ENCODE measurements at regions not wholly inside any gene's neighbourhood (a gene's known extent, or its start where the extent isn't known, plus 50 kb on each side); places are given as distances from the start of the nearest gene placed in this dataset.

DNA sequence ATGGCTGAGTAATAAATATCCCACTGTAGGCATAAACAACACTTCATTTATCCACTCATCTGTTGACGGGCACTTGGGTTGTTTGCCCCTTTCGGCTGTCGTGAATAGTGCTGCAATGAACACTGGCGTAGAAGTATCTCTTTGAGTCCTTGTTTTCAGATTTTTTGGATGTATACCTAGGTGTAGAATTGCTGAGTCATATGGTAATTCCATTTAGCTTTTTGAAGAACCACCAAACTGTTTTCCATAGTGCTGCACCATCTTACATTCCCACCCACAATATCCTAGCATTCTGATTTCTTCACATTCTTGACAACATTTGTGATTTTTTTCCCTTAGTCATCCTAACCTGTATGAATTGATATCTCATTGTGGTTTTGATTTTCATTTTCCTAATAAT, 109.0 kb downstream of the NXNL2 start:
- Mint-ChIP-seq H3K27me3 (peaks cover 37% of the 10 kb centered on the region), H3K4me3 (no peak overlapping the region), H3K36me3 (ENCODE audit: low read depth) (no peaks in the 10 kb centered on the region), H3K27ac (no peak overlapping the region), H3K4me1 (no peaks in the 10 kb centered on the region), H3K9me3 (ENCODE audit: low read depth) (no peaks in the 10 kb centered on the region)
- DNase-seq: no peak
- ChIA-PET CTCF (interaction anchor here (1.0 kb wide), 1 partner anchor 51 kb away, joined by 4 read pairs; no protein-coding TSS in a partner anchor), POLR2A (no interaction called here)
- intact Hi-C loops (cut with DNase I, micrococcal nuclease): no loop called here
- ATAC-seq: no peak

DNA sequence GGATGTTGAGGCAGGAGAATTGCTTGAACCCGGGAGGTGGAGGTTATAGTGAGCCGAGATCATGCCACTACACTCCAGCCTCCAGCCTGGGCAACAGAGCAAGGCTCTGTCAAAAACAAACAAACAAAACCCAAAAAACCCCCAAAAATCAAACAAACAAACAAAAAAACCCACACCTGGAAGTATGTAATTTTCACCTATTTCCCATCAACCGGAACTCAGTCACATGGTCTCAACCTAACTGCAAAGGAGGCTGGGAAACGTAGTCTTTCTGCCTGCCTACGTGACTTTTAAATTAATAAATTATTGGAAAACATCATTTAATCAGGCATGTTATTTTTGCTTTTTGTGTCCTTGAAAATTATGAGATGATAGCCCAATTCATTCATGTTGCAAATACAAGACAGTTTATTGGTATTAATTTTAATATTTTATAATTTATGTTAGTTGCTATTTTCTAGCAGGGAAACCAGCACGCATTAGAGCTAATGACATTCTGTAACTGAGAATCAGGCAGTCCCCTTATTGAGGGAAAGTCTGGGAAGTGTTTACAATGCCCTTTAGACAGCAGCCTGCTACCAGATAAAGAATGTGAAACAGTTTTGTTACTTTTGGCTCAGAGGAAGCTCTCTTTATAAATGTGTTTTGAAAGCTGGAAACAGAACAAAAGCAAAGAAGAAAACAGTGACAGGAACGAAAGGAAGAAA, 110.3 kb downstream of the NXNL2 start:
- no peaks in the 10 kb centered on the region for H3K36me3 Mint-ChIP-seq (ENCODE audit: low read depth)
- ChIA-PET POLR2A (no interaction called here), CTCF (no interaction called here)
- intact Hi-C loops (cut with DNase I, micrococcal nuclease): no loop called here
- H3K27ac Mint-ChIP-seq: no peak overlapping the region
- ATAC-seq (no peak), DNase-seq (no peak)
- H3K4me1 Mint-ChIP-seq: no peaks in the 10 kb centered on the region
- H3K4me3 Mint-ChIP-seq: no peak overlapping the region
- H3K9me3 Mint-ChIP-seq (ENCODE audit: low read depth): no peaks in the 10 kb centered on the region
- H3K27me3 Mint-ChIP-seq: peaks cover 32% of the 10 kb centered on the region

DNA sequence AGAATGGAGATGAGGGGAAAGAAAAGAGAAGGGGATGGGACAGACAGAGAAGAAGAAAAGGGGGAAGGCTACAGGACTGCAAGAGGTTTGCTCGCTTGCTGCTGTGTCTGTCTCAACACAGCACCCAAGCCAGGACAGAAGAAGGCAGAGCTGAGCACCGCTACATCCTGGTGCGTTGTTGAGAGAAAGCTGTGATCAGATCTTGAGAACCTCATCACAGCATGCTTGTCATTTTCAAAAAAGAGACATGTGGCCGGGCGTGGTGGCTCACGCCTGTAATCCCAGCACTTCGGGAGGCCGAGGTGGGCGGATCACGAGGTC, 110.9 kb downstream of the NXNL2 start:
- H3K36me3 Mint-ChIP-seq (ENCODE audit: low read depth): no peaks in the 10 kb centered on the region
- CTCF ChIA-PET: no interaction called here
- ATAC-seq (no peak), DNase-seq (no peak)
- POLR2A ChIA-PET: no interaction called here
- H3K27ac Mint-ChIP-seq: no peak overlapping the region
- H3K27me3 Mint-ChIP-seq: peaks cover 32% of the 10 kb centered on the region
- H3K9me3 Mint-ChIP-seq (ENCODE audit: low read depth): no peaks in the 10 kb centered on the region
- intact Hi-C loops (cut with DNase I, micrococcal nuclease): no loop called here
- H3K4me3 Mint-ChIP-seq: no peak overlapping the region
- H3K4me1 Mint-ChIP-seq: no peaks in the 10 kb centered on the region

DNA sequence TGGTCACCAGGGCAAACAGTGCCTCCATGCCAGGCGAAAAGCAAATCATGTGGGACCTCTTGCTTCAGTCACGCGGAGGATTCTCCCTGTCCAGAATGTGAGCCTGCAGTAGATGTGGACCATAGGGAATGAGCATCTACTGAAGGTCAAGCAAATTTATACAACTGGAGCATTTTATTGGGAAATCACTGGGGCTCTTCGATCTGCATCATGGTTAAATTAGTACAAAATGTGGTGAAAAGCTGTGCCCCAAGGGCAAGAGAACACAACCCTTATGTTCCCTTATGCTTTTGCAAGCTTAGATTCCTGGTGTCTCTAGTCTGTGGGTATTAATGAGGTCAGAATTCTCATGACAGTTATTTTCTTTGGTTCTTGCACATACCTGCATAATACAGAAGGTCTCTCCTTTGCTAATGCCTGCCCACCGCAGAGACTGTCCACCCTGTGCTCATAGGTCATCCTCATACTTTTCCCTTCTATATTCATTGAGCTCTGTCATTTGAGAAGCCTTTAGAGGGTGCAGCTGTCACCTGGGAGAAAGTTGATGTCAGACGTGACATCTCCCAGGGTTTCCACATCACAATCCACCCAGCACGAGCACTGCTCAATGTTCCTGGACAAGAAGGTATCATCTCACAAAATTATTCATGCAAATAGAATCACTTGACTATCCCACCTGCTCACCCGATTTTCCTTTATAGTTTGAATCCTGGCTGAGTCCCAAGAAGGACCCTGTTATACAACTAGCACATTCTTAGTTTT, 111.7 kb downstream of the NXNL2 start:
- ChIA-PET POLR2A (no interaction called here), CTCF (no interaction called here)
- ATAC-seq: no peak
- no peaks in the 10 kb centered on the region for H3K36me3 Mint-ChIP-seq (ENCODE audit: low read depth)
- H3K27ac Mint-ChIP-seq: no peak overlapping the region
- H3K27me3 Mint-ChIP-seq: peaks cover 29% of the 10 kb centered on the region
- no peak overlapping the region for H3K4me3 Mint-ChIP-seq
- H3K9me3 Mint-ChIP-seq (ENCODE audit: low read depth): no peaks in the 10 kb centered on the region
- no peaks in the 10 kb centered on the region for H3K4me1 Mint-ChIP-seq
- no peak for DNase-seq
- intact Hi-C loops (cut with DNase I, micrococcal nuclease): no loop called here

DNA sequence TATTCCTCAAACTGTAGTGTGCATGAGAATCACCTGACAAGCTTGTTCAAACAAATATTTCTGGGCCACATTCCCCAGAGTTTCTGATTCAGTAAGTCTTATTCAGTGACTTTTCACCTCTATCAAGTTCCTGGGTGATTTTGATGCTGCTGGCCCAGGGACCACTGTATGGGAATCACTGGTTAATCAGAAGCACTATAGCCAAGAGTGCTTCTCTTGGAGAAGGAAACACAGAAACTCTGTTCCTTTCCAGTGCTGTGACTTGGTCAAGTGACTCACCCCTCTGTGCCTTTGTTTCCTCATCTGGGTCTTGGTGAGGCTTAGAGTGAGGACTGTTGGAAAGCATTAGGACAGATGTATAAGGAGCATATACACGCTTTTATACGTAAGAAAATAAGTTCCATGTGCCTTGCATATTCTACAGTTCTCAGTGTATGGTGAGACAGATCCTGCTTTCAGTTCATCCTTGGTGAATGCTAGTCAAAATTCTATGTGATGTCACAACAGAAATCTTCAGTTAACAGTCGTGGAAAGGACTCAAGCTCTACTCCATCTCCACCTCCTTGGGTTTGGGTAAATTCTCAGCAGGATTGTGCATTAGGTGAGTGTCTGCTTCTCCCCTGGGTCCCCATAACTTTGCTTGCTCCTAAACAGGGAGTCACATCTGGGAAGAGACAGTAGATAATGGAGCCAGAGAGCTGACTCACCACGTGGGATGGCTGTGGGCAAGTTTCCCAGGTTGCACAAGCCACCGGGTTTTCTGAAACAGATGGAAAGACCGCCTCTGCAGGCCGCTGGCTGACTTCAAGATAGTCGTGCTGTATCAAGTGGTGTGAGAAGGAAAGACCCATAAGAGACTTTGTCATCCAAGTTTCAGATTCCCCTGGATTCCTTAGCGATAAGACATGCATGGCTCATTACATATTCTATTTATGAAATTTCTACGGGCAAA, 117.0 kb downstream of the NXNL2 start:
- no peak overlapping the region for H3K27ac Mint-ChIP-seq
- intact Hi-C loops (cut with DNase I, micrococcal nuclease): no loop called here
- CTCF ChIA-PET: no interaction called here

DNA sequence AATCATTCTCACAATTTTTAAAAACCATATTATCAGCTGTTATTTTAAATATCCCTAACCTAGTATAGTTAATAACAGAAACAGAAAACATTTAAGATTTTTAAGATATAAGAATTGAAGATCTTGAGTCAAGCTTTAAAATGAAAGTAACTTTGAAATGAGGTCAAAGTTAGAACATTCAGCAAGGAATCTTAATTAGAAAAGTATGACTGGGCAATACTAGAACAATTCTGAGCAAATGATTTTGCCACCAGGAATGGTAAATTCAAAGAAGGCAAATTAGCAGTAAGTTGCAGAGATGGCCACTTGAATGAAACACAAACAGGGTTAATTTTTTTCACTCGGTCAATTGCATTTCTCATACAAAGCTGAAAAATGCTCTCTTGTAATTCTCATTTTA, 117.9 kb downstream of the NXNL2 start:
- H3K4me3 Mint-ChIP-seq: no peak overlapping the region
- no peaks in the 10 kb centered on the region for H3K9me3 Mint-ChIP-seq (ENCODE audit: low read depth)
- DNase-seq: no peak
- ChIA-PET CTCF (no interaction called here), POLR2A (no interaction called here)
- H3K27me3 Mint-ChIP-seq: peaks cover 13% of the 10 kb centered on the region
- intact Hi-C loops (cut with DNase I, micrococcal nuclease): no loop called here
- H3K27ac Mint-ChIP-seq: no peak overlapping the region
- H3K4me1 Mint-ChIP-seq: no peaks in the 10 kb centered on the region
- no peaks in the 10 kb centered on the region for H3K36me3 Mint-ChIP-seq (ENCODE audit: low read depth)
- ATAC-seq: no peak

More for the DNA sequence above, 117.0 kb downstream of the NXNL2 start:
- Mint-ChIP-seq H3K27me3 (peaks cover 13% of the 10 kb centered on the region), H3K36me3 (ENCODE audit: low read depth) (no peaks in the 10 kb centered on the region), H3K4me3 (no peak overlapping the region), H3K4me1 (no peaks in the 10 kb centered on the region), H3K9me3 (ENCODE audit: low read depth) (no peaks in the 10 kb centered on the region)
- POLR2A ChIA-PET: no interaction called here
- ATAC-seq: no peak
- no peak for DNase-seq

DNA sequence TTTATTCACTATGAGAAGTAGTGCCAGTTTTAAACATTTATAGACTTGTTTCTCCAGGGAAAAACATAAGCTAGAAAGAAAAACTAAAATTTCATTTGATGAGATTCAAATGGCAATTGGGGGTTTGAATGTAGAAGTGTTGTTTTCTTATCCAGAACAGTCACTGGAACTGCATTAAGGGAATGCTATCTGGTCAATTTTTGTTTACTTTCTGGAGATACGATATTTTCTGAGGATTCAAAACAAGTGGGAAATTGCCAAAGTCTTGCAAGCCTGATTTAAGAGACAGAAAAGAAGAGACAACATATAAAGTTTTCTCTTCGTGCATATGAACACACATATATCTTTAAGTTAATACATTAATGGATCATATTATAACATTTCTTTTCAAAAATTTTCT, 118.4 kb downstream of the NXNL2 start:
- no peak for ATAC-seq
- Mint-ChIP-seq H3K27me3 (peaks cover 13% of the 10 kb centered on the region), H3K9me3 (ENCODE audit: low read depth) (no peaks in the 10 kb centered on the region), H3K4me3 (no peak overlapping the region), H3K27ac (no peak overlapping the region), H3K4me1 (no peaks in the 10 kb centered on the region), H3K36me3 (ENCODE audit: low read depth) (no peaks in the 10 kb centered on the region)
- CTCF ChIA-PET: no interaction called here
- intact Hi-C loops (cut with DNase I, micrococcal nuclease): no loop called here
- no peak for DNase-seq
- POLR2A ChIA-PET: no interaction called here

DNA sequence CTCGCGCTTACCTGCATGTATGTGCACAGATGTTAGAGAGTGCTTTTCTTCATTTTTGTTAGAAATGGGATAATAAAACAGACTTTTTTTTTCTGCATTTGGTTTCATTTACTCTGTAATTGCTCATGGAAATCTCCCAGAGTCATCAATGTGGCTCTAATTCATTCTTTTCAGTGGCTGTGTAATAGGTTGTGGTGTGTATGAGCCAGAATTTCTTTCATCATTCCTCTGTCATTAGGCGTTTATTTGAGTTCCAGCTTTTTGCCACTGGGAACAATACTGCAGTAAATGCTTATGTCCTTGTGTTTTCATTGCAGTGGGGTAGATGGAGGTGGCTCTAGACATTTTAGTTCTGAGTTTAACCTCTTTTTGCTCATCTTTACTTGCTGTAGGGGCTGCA, 118.9 kb downstream of the NXNL2 start:
- Mint-ChIP-seq H3K4me3 (no peak overlapping the region), H3K9me3 (ENCODE audit: low read depth) (no peaks in the 10 kb centered on the region), H3K27me3 (peaks cover 13% of the 10 kb centered on the region), H3K4me1 (no peaks in the 10 kb centered on the region), H3K27ac (no peak overlapping the region), H3K36me3 (ENCODE audit: low read depth) (no peaks in the 10 kb centered on the region)
- ChIA-PET CTCF (no interaction called here), POLR2A (no interaction called here)
- ATAC-seq: no peak
- intact Hi-C loops (cut with DNase I, micrococcal nuclease): no loop called here
- DNase-seq: no peak

DNA sequence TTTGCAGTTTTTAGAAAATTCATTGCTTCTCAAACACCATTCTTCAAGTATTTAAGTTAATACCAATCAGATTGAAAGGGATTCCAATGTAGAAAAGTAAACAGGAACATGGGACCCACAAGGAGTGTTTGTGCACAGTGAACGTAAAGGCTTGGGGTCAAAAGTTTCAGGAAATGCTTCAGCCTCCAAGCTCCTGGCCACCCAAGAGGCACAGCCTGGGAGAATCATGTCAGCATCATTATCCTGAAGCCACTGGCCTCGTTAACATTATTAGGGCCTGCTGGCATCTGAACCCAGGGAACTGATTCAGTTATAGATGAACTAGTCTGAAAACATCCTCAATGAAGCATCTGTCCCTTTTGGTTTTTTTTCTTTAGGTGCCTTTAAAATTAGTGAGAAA, 122.9 kb downstream of the NXNL2 start:
- POLR2A ChIA-PET: no interaction called here
- Mint-ChIP-seq H3K27me3 (peaks cover 14% of the 10 kb centered on the region), H3K9me3 (ENCODE audit: low read depth) (no peaks in the 10 kb centered on the region)

DNA sequence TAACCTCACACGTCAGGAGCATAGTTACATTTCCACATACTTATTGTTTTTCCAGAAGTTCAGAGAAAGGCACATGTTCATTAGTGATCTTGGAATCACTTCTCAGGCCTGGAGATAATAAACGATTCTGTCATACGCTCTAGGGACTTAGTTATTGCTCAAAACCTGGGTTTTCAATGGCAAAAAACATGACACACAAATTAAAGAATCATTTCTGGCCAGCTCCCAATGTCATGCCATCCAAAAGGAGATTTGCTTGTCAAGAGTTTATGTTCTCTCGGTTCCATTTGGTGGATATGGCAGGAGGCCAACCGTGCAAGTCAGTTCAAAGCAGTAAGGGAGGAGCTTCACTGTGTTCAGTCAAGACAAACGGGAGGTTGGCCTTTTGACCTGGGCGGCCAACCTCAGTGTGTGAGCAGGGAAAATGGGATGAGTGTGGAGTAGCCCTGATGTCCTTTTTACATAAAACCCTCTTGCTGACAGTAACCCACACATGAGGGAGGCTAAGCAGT, 123.4 kb downstream of the NXNL2 start:
- Mint-ChIP-seq H3K9me3 (ENCODE audit: low read depth) (no peaks in the 10 kb centered on the region), H3K36me3 (ENCODE audit: low read depth) (no peaks in the 10 kb centered on the region), H3K4me3 (no peak overlapping the region), H3K27me3 (peaks cover 14% of the 10 kb centered on the region), H3K27ac (no peak overlapping the region), H3K4me1 (no peaks in the 10 kb centered on the region)
- ATAC-seq (no peak), DNase-seq (no peak)
- CTCF ChIA-PET: no interaction called here
- POLR2A ChIA-PET: no interaction called here
- intact Hi-C loops (cut with DNase I, micrococcal nuclease): no loop called here

More for the DNA sequence above, 122.9 kb downstream of the NXNL2 start:
- no peak overlapping the region for H3K27ac Mint-ChIP-seq
- CTCF ChIA-PET: no interaction called here
- ATAC-seq (no peak), DNase-seq (no peak)
- H3K4me1 Mint-ChIP-seq: no peaks in the 10 kb centered on the region
- no peak overlapping the region for H3K4me3 Mint-ChIP-seq
- intact Hi-C loops (cut with DNase I, micrococcal nuclease): no loop called here
- no peaks in the 10 kb centered on the region for H3K36me3 Mint-ChIP-seq (ENCODE audit: low read depth)

DNA sequence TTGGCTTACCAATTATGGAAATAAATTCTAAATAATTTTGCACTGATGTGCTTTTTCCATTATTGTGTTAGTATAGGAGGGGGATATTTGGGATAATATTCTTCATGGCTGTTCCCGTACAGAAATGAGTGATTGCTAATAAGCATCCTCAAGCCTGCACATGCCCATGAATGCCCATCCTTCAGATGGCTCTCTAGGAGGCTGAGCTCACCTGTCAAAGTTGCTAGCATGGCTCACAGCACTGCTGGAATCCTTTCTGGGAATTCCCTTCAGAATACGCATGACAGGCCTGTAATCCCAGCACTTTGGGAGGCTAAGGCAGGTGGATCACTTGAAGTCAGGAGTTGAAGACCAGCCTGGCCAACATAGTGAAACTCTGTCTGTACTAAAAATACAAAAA, 124.1 kb downstream of the NXNL2 start:
- ChIA-PET POLR2A (no interaction called here), CTCF (interaction anchor here (0.7 kb wide), 1 partner anchor 41 kb away, joined by 3 read pairs; no protein-coding TSS in a partner anchor)
- Mint-ChIP-seq H3K27me3 (peaks cover 11% of the 10 kb centered on the region), H3K9me3 (ENCODE audit: low read depth) (no peaks in the 10 kb centered on the region), H3K4me1 (no peaks in the 10 kb centered on the region), H3K4me3 (no peak overlapping the region), H3K27ac (no peak overlapping the region), H3K36me3 (ENCODE audit: low read depth) (no peaks in the 10 kb centered on the region)
- ATAC-seq (no peak), DNase-seq (no peak)
- intact Hi-C loops (cut with DNase I, micrococcal nuclease): no loop called here

All from activated CD4-positive, alpha-beta T cell treated with anti-CD3 and anti-CD28 coated beads for 36 hours (primary cell).